Keratinocyte (primary cell): ENCODE measurements at regions not wholly inside any gene's neighbourhood (a gene's known extent, or its start where the extent isn't known, plus 50 kb on each side); places are given as distances from the start of the nearest gene placed in this dataset.

Experiments used
- EZH2 ChIP-seq: IDR thresholded peaks from one replicate; pipeline ENCODE4 v1.6.1; 2012; ENCODE audit warnings: inconsistent platforms, mild to moderate bottlenecking, low read length, moderate library complexity
- TF ChIP-seq, protein P1 (sequence below), 3 experiments: IDR thresholded peaks in 1 of 3; conservative IDR thresholded peaks in 1 of 3; optimal IDR thresholded peaks in 1 of 3; 2 replicates in 2 of 3; 3 replicates in 1 of 3; pipeline versions ENCODE3 to v1.5.1; 2011; ENCODE audit warnings: low read length in 3 of 3, mild to moderate bottlenecking in 3 of 3, moderate library complexity in 2 of 3, control low read depth in 1 of 3, inconsistent platforms in 1 of 3; ENCODE audit not compliant: insufficient read depth in 2 of 3; ENCODE audit errors: extremely low read depth in 1 of 3

DNA sequence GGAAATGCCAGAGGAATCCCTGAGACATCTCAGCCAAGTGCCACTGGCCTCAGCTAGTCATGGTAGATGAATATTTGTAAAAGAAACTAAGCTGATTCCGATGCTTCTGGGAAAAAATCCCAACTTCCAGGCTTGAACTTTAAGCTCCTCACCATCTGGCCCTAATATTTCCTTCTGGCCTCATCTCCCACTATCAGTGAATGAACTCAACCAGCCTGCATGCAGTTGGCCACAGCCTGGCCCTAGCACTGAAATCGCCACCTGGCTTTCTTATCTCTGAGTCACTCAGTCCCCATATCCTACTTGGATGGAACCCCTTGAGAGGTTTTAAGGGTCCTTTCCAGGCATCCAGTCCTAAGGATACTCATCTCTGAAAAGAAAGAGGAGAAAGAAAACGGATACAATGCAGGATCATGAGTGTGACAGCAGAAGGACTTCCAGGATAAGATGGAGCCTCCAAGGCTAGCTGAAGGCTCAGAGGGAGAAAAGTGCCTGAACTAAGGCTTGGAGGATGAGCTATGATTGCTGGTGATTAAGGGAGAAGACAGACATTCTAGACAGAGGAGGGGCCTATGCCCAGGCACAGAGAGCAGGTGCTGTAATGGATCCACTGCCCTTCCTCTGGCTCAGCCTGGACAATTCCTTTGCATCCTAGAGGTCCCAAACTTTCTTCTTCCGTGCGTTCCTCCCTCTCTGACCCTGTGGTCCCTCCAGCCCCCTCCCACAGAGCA is 141.5 kb upstream of the MYCN start:
- TF ChIP-seq, protein P1, sequence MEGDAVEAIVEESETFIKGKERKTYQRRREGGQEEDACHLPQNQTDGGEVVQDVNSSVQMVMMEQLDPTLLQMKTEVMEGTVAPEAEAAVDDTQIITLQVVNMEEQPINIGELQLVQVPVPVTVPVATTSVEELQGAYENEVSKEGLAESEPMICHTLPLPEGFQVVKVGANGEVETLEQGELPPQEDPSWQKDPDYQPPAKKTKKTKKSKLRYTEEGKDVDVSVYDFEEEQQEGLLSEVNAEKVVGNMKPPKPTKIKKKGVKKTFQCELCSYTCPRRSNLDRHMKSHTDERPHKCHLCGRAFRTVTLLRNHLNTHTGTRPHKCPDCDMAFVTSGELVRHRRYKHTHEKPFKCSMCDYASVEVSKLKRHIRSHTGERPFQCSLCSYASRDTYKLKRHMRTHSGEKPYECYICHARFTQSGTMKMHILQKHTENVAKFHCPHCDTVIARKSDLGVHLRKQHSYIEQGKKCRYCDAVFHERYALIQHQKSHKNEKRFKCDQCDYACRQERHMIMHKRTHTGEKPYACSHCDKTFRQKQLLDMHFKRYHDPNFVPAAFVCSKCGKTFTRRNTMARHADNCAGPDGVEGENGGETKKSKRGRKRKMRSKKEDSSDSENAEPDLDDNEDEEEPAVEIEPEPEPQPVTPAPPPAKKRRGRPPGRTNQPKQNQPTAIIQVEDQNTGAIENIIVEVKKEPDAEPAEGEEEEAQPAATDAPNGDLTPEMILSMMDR (optimal IDR thresholded peaks at IDR 0.05 in 1 of 3, IDR thresholded peaks at IDR 0.05 in 1 of 3, conservative IDR thresholded peaks at IDR 0.05 in 1 of 3; ENCODE audit: extremely low read depth in 1 of 3, insufficient read depth in 2 of 3, low read length in 3 of 3): no peak
- TF ChIP-seq EZH2: no peak
